ENCODE measurements at regions not wholly inside any gene's neighbourhood (a gene's known extent, or its start where the extent isn't known, plus 50 kb on each side); places are given as distances from the start of the nearest gene placed in this dataset.
"Not testable (repeated sequence)": the region's sequence is repeated elsewhere in the genome, so short reads cannot be mapped to it uniquely, and the experiment has no call there.

GRCh38 chr9:124084087-124084486 lies 72.5 kb downstream of the LHX2 start:
- no peaks in the 10 kb centered on the region for H4K20me1 ChIP-seq (ENCODE audit: insufficient read depth, low read length, poor library complexity, severe bottlenecking)
- peaks cover 4% of the 10 kb centered on the region; the same call in 1 of the 2 replicates for H3K9me3 ChIP-seq (ENCODE audit: insufficient read depth, low read depth, low read length)
- H2AFZ ChIP-seq (ENCODE audit: low read length) = no peak overlapping the region
- no peaks in the 10 kb centered on the region for H3F3A ChIP-seq (ENCODE audit: low read depth)
- H3K79me2 ChIP-seq (ENCODE audit: insufficient read depth, low read length) = no peaks in the 10 kb centered on the region
- H3K27me3 ChIP-seq (ENCODE audit: insufficient read depth, low read length, poor library complexity, severe bottlenecking) = no peaks in the 10 kb centered on the region
- H3K4me3 ChIP-seq (ENCODE audit: low read length, poor library complexity, severe bottlenecking) = no peak overlapping the region
- no peak overlapping the region for H3K9ac ChIP-seq (ENCODE audit: low read depth, low read length, poor library complexity, severe bottlenecking)
- H3K4me1 ChIP-seq (ENCODE audit: insufficient read depth, low read length, poor library complexity, severe bottlenecking) = no peaks in the 10 kb centered on the region
- no peaks in the 10 kb centered on the region for H3K36me3 ChIP-seq (ENCODE audit: insufficient read depth, low read length)
- TF ChIP-seq CTCF (conservative IDR thresholded peaks at IDR 0.05; ENCODE audit: low read length) (no peak), EZH2phosphoT487 (IDR thresholded peaks at IDR 0.05; ENCODE audit: borderline replicate concordance) (no peak)
- no peak overlapping the region for H3K4me2 ChIP-seq (ENCODE audit: low read depth, low read length, poor library complexity, severe bottlenecking)
- H3K9me2 ChIP-seq (replicated peaks; ENCODE audit: low read depth, low read length) = no peaks in the 10 kb centered on the region

GRCh38 chr9:124087226-124087625 lies 75.7 kb downstream of the LHX2 start:
- Histone ChIP-seq H3K4me2 (ENCODE audit: low read depth, low read length, poor library complexity, severe bottlenecking) (no peak overlapping the region), H4K20me1 (ENCODE audit: insufficient read depth, low read length, poor library complexity, severe bottlenecking) (no peaks in the 10 kb centered on the region), H3K4me3 (ENCODE audit: low read length, poor library complexity, severe bottlenecking) (no peak overlapping the region), H3F3A (ENCODE audit: low read depth) (no peaks in the 10 kb centered on the region), H3K9ac (ENCODE audit: low read depth, low read length, poor library complexity, severe bottlenecking) (no peak overlapping the region), H2AFZ (ENCODE audit: low read length) (no peak overlapping the region), H3K36me3 (ENCODE audit: insufficient read depth, low read length) (no peaks in the 10 kb centered on the region), H3K9me3 (ENCODE audit: insufficient read depth, low read depth, low read length) (peaks cover 4% of the 10 kb centered on the region; the same call in 1 of the 2 replicates), H3K79me2 (ENCODE audit: insufficient read depth, low read length) (no peaks in the 10 kb centered on the region), H3K9me2 (replicated peaks; ENCODE audit: low read depth, low read length) (no peaks in the 10 kb centered on the region), H3K4me1 (ENCODE audit: insufficient read depth, low read length, poor library complexity, severe bottlenecking) (no peaks in the 10 kb centered on the region), H3K27me3 (ENCODE audit: insufficient read depth, low read length, poor library complexity, severe bottlenecking) (no peaks in the 10 kb centered on the region)
- TF ChIP-seq CTCF (conservative IDR thresholded peaks at IDR 0.05; ENCODE audit: low read length) (no peak), EZH2phosphoT487 (IDR thresholded peaks at IDR 0.05; ENCODE audit: borderline replicate concordance) (no peak)

GRCh38 chr9:124088476-124088837 lies 76.9 kb downstream of the LHX2 start:
- H3K4me2 ChIP-seq (ENCODE audit: low read depth, low read length, poor library complexity, severe bottlenecking) = no peak overlapping the region
- H3F3A ChIP-seq (ENCODE audit: low read depth) = no peaks in the 10 kb centered on the region

GRCh38 chr9:124089631-124090488 lies 78.3 kb downstream of the LHX2 start:
- not testable (repeated sequence) for H3K9me3 ChIP-seq (ENCODE audit: insufficient read depth, low read depth, low read length); H3K27me3 ChIP-seq (ENCODE audit: insufficient read depth, low read length, poor library complexity, severe bottlenecking); H3K4me2 ChIP-seq (ENCODE audit: low read depth, low read length, poor library complexity, severe bottlenecking); H3K9me2 ChIP-seq (replicated peaks; ENCODE audit: low read depth, low read length); H3K79me2 ChIP-seq (ENCODE audit: insufficient read depth, low read length); H4K20me1 ChIP-seq (ENCODE audit: insufficient read depth, low read length, poor library complexity, severe bottlenecking); H3K4me1 ChIP-seq (ENCODE audit: insufficient read depth, low read length, poor library complexity, severe bottlenecking); H2AFZ ChIP-seq (ENCODE audit: low read length); H3K9ac ChIP-seq (ENCODE audit: low read depth, low read length, poor library complexity, severe bottlenecking); H3K4me3 ChIP-seq (ENCODE audit: low read length, poor library complexity, severe bottlenecking); H3K36me3 ChIP-seq (ENCODE audit: insufficient read depth, low read length); H3F3A ChIP-seq (ENCODE audit: low read depth)

More at GRCh38 chr9:124088476-124088837, 76.9 kb downstream of the LHX2 start:
- no peak overlapping the region for H3K4me3 ChIP-seq (ENCODE audit: low read length, poor library complexity, severe bottlenecking)
- no peaks in the 10 kb centered on the region for H4K20me1 ChIP-seq (ENCODE audit: insufficient read depth, low read length, poor library complexity, severe bottlenecking)
- no peaks in the 10 kb centered on the region for H3K4me1 ChIP-seq (ENCODE audit: insufficient read depth, low read length, poor library complexity, severe bottlenecking)
- no peaks in the 10 kb centered on the region for H3K27me3 ChIP-seq (ENCODE audit: insufficient read depth, low read length, poor library complexity, severe bottlenecking)
- H3K9ac ChIP-seq (ENCODE audit: low read depth, low read length, poor library complexity, severe bottlenecking) = no peak overlapping the region
- H3K9me3 ChIP-seq (ENCODE audit: insufficient read depth, low read depth, low read length) = peaks cover 4% of the 10 kb centered on the region; the same call in 1 of the 2 replicates
- no peaks in the 10 kb centered on the region for H3K79me2 ChIP-seq (ENCODE audit: insufficient read depth, low read length)
- H3K9me2 ChIP-seq (replicated peaks; ENCODE audit: low read depth, low read length) = no peaks in the 10 kb centered on the region
- TF ChIP-seq EZH2phosphoT487 (IDR thresholded peaks at IDR 0.05; ENCODE audit: borderline replicate concordance) = no peak
- no peak for TF ChIP-seq CTCF (conservative IDR thresholded peaks at IDR 0.05; ENCODE audit: low read length)
- H3K36me3 ChIP-seq (ENCODE audit: insufficient read depth, low read length) = no peaks in the 10 kb centered on the region
- H2AFZ ChIP-seq (ENCODE audit: low read length) = no peak overlapping the region
